Mammary epithelial cell (primary cell): ENCODE measurements at regions not wholly inside any gene's neighbourhood (a gene's known extent, or its start where the extent isn't known, plus 50 kb on each side); places are given as distances from the start of the nearest gene placed in this dataset.

ENCODE experiments used
- CTCF ChIP-seq, 2 donors: IDR thresholded peaks in 1 of 2; conservative IDR thresholded peaks in 1 of 2; 2 replicates each; pipeline ENCODE4 v1.5.1; 2011 to 2012; ENCODE audit warnings: inconsistent platforms in 2 of 2, low read length in 2 of 2, mild to moderate bottlenecking in 2 of 2, control low read depth in 1 of 2, low read depth in 1 of 2; ENCODE audit not compliant: insufficient read depth in 1 of 2; ENCODE audit errors: extremely low read depth in 1 of 2
- EZH2 ChIP-seq: IDR thresholded peaks from 2 replicates; pipeline ENCODE4 v1.6.1; 2012; ENCODE audit warnings: low read length, inconsistent platforms, borderline replicate concordance

DNA sequence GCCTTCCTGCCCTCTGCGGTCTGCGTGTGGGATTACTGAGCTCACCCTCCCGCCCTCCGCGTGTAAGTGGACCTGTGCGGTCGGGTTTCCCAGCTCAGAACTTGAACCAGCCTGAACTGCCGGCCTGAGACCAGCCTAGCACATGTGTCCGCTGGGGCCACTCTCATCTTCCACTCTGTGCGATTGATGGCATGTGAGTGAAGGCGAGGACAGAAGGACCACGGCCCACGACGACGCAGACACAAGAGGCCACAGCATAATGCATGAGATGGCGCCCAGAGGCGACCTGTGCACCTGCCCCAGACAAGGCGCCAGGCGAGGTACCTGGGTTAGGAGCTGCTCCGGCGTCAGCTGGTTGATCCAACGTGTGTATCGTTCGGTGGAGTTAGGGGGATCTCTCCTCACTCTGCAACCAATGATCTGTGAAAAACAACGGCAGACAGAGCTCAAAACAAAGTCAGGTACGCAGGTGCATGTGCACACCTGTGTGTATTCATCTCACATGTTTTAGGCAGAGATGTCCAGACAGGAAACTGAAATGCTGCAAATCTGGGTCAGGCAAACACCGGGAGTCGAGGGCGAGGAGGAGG is 74.5 kb upstream of the METRNL start:
- TF ChIP-seq CTCF (conservative IDR thresholded peaks at IDR 0.05 in 1 of 2, IDR thresholded peaks at IDR 0.05 in 1 of 2; ENCODE audit: extremely low read depth in 1 of 2, insufficient read depth in 1 of 2, low read depth in 1 of 2, low read length in 2 of 2) (no peak), EZH2 (no peak)
